ENCODE measurements at regions not wholly inside any gene's neighbourhood (a gene's known extent, or its start where the extent isn't known, plus 50 kb on each side); places are given as distances from the start of the nearest gene placed in this dataset.
"Not testable (repeated sequence)": the region's sequence is repeated elsewhere in the genome, so short reads cannot be mapped to it uniquely, and the experiment has no call there.

- DNase-seq (ENCODE audit: insufficient read length, low spot score): no peak
- no peak for FAIRE-seq
Observed at GRCh38 chr2:204138206-204138605, 201.6 kb downstream of the ICOS start.

DNA sequence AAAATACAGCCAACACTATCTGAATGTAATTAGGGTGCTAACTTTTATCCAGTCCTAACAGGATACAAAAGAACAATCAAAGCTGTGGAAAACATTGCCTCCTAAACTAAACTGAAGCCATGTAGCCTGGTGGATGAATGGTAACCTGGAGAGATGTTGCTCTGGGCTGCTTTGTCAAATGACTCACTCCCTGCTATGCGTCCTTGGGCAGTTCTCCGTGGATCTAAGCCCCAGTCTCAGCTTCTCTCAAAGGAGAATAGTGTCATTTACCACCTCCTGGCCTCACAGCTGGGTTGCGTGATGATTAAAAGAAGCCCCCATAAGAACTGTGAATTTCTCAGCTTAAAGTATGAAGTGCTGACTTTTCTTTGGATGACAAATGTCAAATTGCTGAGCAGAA is 203.7 kb downstream of the ICOS start:
- no peak for DNase-seq (ENCODE audit: insufficient read length, low spot score)
- FAIRE-seq: no peak

DNA sequence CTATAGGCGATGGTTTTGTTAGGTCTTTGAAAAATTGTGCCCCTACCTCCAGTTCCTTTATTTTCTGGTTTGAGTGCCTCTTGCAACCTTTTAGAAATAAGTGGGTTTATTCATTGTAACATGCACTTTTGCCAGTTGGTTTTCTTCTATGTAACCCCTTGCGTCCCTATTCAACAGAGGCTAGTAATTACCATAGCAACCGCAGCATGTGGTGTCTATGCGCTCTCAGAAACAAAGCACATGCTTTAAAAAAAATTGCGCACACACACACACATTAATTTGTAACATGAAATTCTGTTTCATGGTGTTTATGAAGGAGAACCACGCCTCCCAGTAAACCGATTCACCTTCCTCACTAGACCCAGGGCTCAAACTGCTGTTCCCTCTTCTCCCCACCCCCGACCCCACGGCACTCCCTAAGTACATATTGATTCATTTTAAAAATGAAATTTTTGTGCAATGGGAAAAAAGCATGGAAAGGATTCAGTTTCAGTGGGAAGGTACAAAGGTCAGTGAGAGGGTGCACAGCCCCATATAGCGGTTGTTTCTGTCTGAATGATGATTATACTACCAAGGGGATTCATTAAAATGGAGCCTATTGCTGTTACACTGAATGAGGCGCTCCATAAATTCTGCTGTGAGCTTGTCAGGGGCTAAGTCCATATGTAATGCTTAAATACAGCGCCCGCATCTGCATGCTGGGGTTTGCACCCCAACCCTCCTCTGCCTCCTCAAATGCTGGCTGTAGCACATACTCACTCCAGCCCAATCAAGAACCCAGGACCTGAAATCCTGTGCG is 206.9 kb downstream of the ICOS start:
- DNase-seq (ENCODE audit: insufficient read length, low spot score) (no peak), FAIRE-seq (no peak)

DNA sequence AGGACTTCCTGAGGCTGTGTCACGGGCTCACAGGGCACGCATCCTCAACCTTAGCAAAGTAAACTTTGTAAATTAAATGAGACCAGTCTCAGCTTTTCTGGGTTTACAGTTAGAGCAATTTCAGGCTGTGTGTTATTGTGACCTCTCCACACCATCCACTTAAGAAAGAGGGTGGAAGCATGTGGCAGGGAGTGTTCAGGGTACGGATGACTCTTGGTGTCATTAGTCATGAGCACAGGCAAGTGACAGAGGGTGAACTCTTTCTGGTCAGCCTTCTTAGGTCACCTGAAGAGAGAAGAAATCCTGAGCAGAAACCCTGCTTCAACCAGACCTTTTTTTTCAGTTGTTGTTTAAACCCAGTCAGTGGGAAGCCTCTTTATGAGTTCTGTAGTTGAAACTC is 207.9 kb downstream of the ICOS start:
- FAIRE-seq (no peak), DNase-seq (ENCODE audit: insufficient read length, low spot score) (no peak)

DNA sequence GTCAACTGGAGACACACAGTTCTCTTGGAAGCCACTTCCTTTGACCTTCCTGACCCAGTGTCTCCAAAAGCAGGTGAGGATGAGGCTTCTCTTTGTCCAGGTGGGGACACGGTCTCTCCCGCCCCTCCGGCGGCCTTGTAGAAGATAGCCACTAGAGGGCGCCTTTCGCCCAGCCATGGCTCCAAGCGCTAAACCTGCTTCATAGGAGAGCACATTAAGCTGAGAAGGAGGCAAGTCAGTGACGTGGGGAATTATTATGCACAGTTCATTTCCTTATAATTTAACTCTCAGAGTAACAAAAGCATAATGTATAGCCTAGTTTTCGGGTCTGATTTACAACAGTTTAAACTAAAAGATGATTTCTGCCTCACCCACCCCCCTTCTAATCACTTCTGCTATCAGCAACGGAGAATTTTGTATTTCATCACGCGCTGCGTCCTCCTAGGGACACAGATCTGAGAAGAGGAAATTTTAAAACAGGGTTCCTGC is 208.7 kb downstream of the ICOS start:
- FAIRE-seq (peak; percentile 40), DNase-seq (ENCODE audit: insufficient read length, low spot score) (peak; percentile 41)

GRCh38 chr2:204145791-204146190 is 209.2 kb downstream of the ICOS start:
- DNase-seq (ENCODE audit: insufficient read length, low spot score) (no peak), FAIRE-seq (no peak)

DNA sequence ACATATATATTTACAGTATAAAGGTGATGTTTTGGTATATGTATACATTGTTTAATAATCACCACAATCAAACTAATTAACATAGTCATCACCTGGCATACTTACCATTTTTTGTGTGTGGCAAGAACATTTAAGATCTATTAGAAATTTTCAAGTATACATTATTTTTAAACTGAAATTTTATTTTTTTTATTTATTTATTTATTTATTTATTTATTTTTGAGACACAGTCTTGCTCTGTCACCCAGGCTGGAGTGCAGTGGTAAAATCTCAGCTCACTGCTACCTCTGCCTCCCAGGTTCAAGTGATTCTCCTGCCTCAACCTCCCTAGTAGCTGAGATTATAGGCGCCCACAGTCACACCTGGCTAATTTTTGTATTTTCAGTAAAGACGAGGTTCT is 210.5 kb downstream of the ICOS start:
- not testable (repeated sequence) for DNase-seq (ENCODE audit: insufficient read length, low spot score); FAIRE-seq

DNA sequence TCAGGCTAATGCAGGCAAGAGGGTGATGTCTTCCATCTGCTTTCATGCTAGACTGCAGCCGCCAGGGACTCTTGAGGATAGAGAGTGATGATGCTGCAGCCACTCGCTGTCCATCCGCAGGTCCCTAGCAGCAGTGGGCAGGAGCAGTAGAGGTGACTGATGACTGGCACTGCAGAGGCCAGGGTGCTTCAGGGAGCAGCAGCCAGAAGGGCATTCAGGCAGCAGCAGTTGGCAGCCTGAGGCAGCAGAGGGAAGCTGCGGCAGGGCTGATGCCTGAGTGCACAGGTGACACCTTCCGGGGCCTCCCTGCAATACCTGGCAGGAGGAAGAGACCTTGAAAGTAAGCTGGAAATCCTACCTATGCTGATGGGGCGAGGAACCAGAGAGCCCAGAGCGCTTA is 214.2 kb downstream of the ICOS start:
- FAIRE-seq (no peak), DNase-seq (ENCODE audit: insufficient read length, low spot score) (no peak)

DNA sequence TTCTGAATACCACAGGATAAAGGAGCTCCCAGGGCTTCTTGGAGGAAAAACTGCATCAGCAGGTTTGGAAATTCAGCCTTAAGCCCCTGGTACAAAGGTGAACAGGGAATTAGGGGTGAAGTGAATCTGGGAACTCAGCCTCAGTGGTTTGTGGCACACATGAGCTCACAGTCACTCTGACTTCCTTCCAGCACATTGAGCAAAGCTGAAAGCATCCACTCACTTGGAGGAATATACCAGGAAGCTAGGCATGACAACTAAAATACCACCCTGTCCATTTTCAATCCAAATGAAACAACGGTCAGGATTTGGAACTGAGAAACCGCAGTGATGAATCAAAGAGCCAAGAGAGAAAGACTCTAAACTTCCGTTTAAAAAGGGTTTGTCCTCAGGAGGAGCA is 216.1 kb downstream of the ICOS start:
- DNase-seq (ENCODE audit: insufficient read length, low spot score): no peak
- no peak for FAIRE-seq

GRCh38 chr2:204154863-204155262 is 218.3 kb downstream of the ICOS start:
- FAIRE-seq (no peak), DNase-seq (ENCODE audit: insufficient read length, low spot score) (no peak)

DNA sequence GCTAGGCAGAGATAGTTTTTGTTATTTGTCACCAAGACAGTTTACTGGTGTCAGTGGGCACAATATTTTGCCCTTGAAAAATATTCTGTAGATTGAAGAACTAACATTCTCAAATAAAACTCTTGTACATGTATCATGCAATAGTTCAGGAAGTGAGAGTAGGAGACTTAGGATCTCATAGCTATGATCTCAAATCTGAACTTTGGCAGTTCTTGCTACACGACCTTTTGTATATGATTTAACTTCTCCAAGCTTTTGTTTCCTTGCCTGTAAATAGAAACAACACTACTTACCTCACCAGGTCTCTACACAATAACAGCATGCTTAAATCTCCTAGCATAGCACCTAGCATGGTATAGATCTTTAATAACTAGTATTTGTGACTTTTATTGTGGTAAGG is 219.9 kb downstream of the ICOS start:
- DNase-seq (ENCODE audit: insufficient read length, low spot score) (no peak), FAIRE-seq (no peak)

GRCh38 chr2:204157684-204158083 is 221.1 kb downstream of the ICOS start:
- FAIRE-seq (no peak), DNase-seq (ENCODE audit: insufficient read length, low spot score) (no peak)

- FAIRE-seq: no peak
- DNase-seq (ENCODE audit: insufficient read length, low spot score): no peak
Observed at GRCh38 chr2:204159526-204159925, 223.0 kb downstream of the ICOS start.

GRCh38 chr2:204160989-204161388 is 224.4 kb downstream of the ICOS start:
- DNase-seq (ENCODE audit: insufficient read length, low spot score): no peak
- no peak for FAIRE-seq

- DNase-seq (ENCODE audit: insufficient read length, low spot score) (no peak), FAIRE-seq (no peak)
Observed at GRCh38 chr2:204161886-204162285, 225.3 kb downstream of the ICOS start.

DNA sequence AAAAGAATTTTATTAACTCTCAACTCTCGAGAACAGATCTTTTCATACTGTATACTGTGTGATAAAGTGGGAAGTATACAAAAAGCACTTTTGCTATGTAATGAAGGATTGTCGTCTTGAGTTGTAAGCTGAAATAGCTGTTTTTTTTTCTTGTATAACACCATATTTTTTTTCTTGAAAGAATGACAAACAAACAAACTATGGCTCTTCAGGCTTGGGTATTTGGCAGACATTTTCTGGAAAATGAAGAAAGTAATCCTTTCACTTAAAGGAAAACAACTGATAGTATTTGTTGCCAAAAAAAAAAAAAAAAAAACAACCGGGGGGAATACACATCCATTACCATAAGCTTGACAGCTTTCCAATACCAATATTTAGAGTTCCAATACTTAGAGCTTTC is 230.4 kb downstream of the ICOS start:
- FAIRE-seq: no peak
- DNase-seq (ENCODE audit: insufficient read length, low spot score): no peak

DNA sequence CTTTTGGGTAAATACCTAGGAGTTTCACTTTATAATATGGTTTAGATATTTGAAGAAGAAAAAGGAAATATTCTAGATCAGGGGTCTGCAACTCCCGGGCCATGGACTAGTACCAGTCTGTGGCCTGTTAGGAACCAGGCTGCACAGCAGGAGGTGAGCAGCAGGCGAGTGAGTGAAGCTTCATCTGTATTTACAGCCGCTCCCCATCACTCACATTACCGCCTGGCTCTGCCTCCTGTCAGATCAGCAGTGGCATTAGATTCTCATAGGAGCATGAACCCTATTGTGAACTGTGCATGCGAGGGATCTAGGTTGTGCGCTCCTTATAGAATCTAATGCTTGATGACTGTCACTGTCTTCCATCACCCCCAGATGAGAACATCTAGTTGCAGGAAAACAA is 231.1 kb downstream of the ICOS start:
- DNase-seq (ENCODE audit: insufficient read length, low spot score); FAIRE-seq: not testable (repeated sequence)

- DNase-seq (ENCODE audit: insufficient read length, low spot score): no peak
Observed at GRCh38 chr2:204170411-204170810, 233.8 kb downstream of the ICOS start.

DNA sequence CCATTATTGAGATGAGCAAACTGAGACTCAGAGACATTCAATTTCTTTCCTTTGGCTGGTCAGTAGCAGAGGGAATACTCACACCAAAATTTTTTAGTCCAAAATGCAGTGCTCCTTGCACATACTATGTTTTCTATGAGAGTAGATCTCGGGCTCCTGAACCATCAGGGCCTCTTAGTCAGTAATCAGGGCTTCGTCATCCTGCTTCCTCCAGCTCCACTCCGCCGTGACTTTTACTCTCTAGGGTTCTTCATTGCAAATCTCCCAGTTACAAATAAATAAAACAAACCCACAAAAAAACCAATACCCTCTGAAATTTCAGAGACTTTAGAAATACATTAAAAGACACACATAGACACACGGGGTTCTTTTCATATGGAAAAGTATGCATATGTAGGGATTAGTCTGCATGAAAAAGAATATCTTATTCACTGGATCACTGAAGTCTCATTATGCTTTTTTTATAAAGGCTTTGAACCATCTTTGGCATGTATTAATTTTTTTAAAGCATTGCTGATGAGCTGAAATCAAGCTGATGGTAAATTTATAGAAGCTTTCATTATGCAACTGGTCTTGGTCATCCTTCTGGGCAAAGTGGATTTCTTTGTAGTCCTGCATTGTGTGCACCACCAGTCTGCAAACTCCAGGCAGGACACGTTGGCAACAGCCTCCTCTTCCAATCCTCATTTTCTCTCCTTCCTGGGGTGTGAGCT is 235.0 kb downstream of the ICOS start:
- no peak for DNase-seq (ENCODE audit: insufficient read length, low spot score)
- no peak for FAIRE-seq

More at GRCh38 chr2:204170411-204170810, 233.8 kb downstream of the ICOS start:
- no peak for FAIRE-seq

GRCh38 chr2:204172145-204172600 is 235.6 kb downstream of the ICOS start:
- FAIRE-seq (no peak), DNase-seq (ENCODE audit: insufficient read length, low spot score) (no peak)

GRCh38 chr2:204174034-204174433 is 237.5 kb downstream of the ICOS start:
- FAIRE-seq (no peak), DNase-seq (ENCODE audit: insufficient read length, low spot score) (no peak)

All from GM19239 (cell line).